ENCODE measurements at regions not wholly inside any gene's neighbourhood (a gene's known extent, or its start where the extent isn't known, plus 50 kb on each side); places are given as distances from the start of the nearest gene placed in this dataset.
"Not testable (repeated sequence)": the region's sequence is repeated elsewhere in the genome, so short reads cannot be mapped to it uniquely, and the experiment has no call there.

DNA sequence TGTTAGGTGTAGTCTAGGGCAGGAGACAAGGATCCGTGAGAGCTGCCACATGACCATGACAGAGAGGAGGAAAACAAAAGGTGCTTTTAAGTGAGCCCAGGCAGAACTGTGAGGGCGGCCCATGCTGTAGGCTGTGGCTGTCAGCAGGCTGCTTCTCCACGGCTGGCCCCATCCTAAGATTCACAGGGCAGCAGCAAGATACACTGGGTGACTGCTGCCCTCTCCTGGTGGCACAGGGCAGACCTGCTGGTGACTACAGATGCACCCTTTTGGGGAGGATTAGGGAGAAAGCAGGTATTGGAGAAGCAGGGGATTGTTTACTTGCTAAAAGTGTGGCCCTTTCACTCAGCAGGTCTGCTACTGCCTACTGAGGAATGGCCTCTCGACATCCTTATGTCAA is 112.2 kb upstream of the CCZ1B start:
- peak; percentile 29 for DNase-seq (ENCODE audit: low read depth)

DNA sequence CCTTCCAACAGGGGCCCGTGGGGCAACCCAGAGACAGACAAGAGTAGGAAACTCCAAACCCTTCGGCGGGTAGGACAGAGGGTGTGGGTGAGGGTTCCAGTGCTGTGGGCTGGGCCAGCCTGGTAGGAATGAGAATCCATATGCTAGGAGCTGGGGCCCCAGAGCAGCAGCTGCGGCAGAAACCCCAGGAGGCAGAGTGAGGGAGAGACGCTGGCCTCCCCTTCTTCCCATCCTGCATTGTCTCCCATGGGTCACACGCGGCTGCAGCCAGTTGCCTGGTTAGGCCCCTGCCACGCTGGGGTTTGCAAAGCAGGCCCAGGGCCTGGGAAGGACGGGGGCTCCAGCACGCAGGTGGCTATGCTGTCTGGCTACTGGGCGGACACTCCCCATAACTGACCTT is 113.1 kb upstream of the CCZ1B start:
- not testable (repeated sequence) for DNase-seq (ENCODE audit: low read depth)

- DNase-seq (ENCODE audit: low read depth) = not testable (repeated sequence)
Observed at GRCh38 chr7:6939896-6940295, 113.8 kb upstream of the CCZ1B start.

GRCh38 chr7:6946873-6947272 is 120.8 kb upstream of the CCZ1B start:
- not testable (repeated sequence) for DNase-seq (ENCODE audit: low read depth)

GRCh38 chr7:6950231-6950630 is 124.2 kb upstream of the CCZ1B start:
- DNase-seq (ENCODE audit: low read depth) = peak; percentile 22

DNA sequence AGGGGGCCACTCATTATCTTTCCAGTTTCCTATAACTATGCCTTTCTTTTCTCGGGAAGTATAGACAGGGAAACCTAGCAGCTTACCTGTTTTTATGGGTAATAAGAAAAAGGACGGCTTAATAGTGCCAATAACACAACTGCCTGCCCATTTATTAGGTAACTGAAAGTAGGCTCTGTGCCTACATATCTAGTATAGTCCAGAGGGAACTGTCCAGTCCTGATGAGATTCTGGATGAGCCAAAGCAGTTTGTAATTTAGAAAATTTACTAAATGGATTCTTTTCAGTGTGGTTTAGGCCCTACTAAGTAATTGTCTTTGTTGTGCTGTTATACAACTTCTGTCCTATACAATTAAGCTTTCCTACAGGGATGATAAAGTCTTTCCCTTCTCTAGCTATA is 125.5 kb upstream of the CCZ1B start:
- not testable (repeated sequence) for DNase-seq (ENCODE audit: low read depth)

DNA sequence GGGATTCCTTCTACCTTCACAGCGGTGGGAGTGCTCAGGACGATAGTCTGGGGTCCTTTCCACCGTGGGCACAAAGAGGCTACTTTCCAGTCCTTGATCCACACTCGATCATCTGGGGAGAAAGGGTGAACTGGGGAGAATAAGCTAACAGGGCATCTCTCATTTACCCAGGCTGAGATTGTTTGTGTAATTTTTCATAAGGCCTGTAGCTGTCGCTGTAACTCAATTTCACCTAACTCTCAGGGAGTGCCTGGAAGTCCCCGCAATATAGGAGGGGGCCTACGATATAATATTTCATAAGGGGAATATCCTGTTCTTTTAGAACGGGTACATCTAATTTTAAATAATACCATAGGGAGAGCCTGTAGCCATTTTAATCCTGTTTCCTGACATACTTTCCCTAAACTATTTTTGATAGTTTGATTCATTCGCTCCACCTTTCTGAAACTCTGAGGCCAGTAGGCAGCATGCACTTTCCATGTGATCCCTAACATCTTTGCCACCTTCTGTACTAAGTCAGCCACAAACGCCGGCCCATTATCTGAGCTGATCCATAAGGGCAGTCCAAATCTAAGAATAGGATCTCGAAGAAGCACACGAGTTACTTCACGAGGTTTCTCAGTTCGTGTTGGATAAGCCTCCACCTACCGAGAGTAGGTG is 127.2 kb upstream of the CCZ1B start:
- DNase-seq (ENCODE audit: low read depth) = not testable (repeated sequence)

DNA sequence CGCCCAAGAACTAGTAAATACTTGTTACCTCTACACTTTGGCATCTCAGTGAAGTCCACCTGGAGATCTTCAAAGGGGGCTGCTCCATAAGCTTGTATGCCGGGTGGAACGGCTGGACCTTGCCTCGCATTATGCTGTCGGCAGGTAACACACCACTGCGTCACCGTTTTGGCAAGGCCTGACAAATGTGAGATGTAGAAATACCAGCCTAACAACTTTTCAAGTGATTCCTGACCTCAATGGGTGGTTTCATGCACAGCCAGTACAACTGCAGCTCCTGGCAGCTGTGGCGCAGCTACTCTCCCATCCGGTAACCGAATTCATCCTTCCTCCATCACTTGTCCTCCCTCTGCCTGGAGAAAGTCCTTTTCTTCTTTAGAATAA is 127.7 kb upstream of the CCZ1B start:
- not testable (repeated sequence) for DNase-seq (ENCODE audit: low read depth)

GRCh38 chr7:6955385-6955784 is 129.3 kb upstream of the CCZ1B start:
- DNase-seq (ENCODE audit: low read depth) = not testable (repeated sequence)

- not testable (repeated sequence) for DNase-seq (ENCODE audit: low read depth)
Observed at GRCh38 chr7:6955990-6956566, 130.0 kb upstream of the CCZ1B start.

DNA sequence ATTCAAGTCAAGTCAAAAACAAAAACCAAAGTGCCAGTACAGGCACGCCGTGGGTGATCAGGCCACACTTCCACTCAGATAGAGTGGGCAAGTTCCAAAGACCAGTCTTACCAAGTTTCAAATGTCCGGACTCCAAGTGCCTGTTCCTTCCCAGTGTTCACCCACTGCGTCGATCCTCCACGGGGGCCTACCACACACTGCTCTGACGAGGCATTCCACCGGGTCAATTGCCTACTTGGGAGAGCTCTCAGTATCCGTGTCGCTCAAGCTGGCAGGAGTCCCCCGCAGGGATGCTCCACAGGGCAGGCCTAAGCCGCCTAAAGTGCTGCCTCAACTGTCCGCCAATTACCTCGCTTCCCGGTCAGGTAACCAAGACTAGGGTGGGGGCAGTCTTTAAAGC is 132.3 kb upstream of the CCZ1B start:
- DNase-seq (ENCODE audit: low read depth) = not testable (repeated sequence)

DNA sequence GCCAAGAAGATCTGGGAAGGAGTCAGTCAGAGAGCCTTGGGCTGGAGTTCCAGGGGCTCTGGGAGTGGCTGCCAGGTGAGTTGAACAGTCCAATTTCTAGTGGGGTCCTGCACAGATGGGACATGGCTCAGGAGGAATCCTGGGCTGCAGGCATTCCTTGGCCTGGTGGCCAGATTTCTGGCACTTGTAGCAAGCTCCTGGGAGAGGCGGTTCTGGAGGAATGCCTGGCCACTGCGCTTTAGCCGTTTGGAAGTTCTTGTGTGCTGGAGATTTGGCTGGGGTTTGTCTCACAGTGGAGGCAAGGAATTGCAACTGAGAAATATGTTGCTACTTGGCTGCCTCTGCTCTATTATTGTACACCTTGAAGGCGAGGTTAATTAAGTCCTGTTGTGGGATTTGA is 133.9 kb upstream of the CCZ1B start:
- not testable (repeated sequence) for DNase-seq (ENCODE audit: low read depth)

DNA sequence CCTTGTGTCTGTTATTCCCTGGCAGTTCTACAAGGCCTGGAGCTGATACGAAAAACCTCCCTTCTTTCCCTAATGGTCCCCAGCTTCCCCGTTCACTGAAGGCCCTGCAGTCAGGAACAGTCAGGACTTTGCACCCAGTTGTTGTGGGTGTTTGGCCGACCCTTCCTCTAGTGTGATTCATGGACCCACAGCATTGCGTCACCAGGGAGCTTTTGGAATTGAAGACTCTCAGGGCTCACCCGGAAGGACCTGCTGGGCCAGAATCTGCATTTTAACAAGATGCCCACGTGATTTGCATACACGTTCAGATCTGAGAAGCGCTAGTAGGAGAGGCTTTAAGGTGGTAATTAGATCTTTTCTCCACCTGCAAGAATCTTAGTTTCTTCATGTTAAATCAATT is 136.8 kb upstream of the CCZ1B start:
- not testable (repeated sequence) for DNase-seq (ENCODE audit: low read depth)

DNA sequence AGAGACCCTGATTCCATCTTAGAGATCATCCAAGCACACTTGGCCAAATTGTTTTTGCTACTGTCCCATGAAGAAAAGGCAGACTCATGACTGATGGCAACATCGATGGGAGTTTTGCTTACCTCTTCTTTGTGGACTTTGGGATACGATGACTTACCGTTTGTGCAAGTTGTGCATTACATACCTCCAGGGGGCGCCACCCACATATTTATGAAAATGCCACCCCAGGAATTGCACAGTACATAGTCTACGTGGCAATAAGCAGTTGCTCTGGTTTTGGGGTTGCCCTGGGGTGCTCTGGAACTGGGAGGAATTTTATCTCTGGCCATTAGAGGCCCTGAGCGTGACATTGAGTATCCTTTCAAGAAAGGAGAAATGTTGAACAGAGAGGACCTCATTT is 139.0 kb upstream of the CCZ1B start:
- DNase-seq (ENCODE audit: low read depth) = peak; percentile 39

- DNase-seq (ENCODE audit: low read depth) = not testable (repeated sequence)
Observed at GRCh38 chr7:6970180-6970579, 144.1 kb upstream of the CCZ1B start.

GRCh38 chr7:6974876-6975275 is 148.8 kb upstream of the CCZ1B start:
- DNase-seq (ENCODE audit: low read depth) = not testable (repeated sequence)

DNA sequence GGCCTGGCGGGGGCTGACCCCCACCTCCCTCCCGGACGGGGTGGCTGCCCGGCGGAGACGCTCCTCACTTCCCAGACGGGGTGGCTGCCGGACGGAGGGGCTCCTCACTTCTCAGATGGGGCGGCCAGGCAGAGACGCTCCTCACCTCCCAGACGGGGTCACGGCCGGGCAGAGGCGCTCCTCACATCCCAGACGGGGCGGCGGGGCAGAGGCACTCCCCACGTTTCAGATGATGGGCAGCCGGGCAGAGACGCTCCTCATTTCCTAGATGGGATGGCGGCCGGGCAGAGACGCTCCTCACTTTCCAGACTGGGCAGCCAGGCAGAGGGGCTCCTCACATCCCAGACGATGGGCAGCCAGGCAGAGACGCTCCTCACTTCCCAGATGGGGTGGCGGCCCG is 149.3 kb upstream of the CCZ1B start:
- not testable (repeated sequence) for DNase-seq (ENCODE audit: low read depth)

DNA sequence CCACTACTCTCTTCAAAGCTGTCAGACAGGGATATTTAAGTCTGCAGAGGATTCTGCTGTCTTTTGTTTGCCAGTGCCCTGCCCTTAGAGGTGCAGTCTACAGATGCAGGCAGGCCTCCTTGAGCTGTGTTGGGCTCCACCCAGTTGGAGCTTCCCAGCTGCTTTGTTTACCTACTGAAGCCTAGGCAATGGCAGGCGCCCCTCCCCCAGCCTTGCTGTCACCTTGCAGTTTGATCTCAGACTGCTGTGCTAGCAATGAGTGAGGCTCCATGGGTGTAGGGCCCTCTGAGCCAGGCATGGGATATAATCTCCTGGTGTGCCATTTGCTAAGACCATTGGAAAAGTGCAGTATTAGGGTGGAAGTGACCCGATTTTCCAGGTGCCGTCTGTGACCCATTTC is 151.3 kb upstream of the CCZ1B start:
- not testable (repeated sequence) for DNase-seq (ENCODE audit: low read depth)

- DNase-seq (ENCODE audit: low read depth) = peak; percentile 61
Observed at GRCh38 chr7:6978326-6978725, 152.3 kb upstream of the CCZ1B start.

DNA sequence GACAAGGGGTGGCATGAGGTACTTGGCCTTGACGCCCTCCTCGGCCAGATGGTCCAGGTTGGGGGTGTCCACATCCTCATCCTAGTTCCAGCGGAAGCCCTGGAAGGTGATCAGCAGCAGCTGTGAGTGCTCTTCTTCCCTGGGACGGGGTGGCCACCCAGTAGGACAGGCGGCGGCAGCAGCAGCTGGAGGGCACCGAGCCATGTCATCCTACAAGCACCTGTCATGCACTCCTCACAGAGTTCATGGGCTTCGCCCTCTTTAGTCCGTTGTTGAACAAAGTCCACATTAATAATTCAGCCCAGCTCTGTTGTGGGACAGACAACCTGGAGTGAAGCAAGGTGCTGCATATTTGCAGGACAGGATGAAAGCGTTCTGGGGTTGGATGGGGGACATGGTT is 153.4 kb upstream of the CCZ1B start:
- DNase-seq (ENCODE audit: low read depth) = peak; percentile 6

DNA sequence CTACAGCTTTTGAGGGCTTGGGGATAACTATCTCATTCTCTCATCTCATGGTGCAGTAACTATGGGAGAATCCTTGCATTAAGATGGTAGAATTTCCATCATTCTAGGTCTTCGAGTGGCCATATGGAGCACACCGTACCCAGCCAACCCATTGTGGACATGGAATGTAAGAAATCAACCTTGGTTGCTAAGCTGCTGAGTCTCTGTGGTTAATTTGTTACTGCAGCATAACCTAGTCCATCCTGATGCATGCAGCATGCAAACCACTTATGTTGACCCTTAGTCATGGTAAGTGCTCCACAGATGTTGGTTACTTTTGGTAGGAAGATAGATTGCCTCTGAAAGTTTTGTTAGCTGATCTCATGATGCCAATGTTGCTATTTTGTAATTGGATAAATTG is 156.3 kb upstream of the CCZ1B start:
- DNase-seq (ENCODE audit: low read depth) = not testable (repeated sequence)

GRCh38 chr7:6986892-6987291 is 160.8 kb upstream of the CCZ1B start:
- DNase-seq (ENCODE audit: low read depth) = not testable (repeated sequence)

DNA sequence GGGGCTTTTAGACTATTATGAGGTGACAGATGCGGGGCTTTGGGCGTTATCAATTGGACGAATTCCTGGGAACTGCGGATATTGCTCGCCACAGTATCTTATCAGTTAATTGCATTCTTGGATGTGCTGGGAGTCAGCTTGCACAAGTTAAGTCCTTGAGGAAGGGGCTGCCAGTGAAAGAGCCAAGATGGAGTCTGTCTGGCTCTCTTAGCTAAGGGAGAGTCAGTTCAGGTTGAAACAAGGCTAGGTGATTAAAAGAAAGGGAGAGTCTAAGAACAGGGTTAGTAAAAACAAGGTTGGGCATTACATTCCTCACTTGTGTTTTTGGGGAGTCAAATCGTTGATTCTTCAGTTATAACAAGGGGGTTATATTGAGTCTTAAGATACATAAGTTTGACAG is 162.5 kb upstream of the CCZ1B start:
- not testable (repeated sequence) for DNase-seq (ENCODE audit: low read depth)

All from myocyte (in vitro differentiated cells).